OCI-LY1 (cell line): ENCODE measurements at regions not wholly inside any gene's neighbourhood (a gene's known extent, or its start where the extent isn't known, plus 50 kb on each side); places are given as distances from the start of the nearest gene placed in this dataset.

Experiments
- H2AFZ ChIP-seq: fragments of 200-600 bp; sonication (generic), shearing (Covaris generic); 2 replicates; pipeline ENCODE4 v1.6.0; 2014; ENCODE audit warnings: antibody characterized with exemption, mild to moderate bottlenecking, low read length
- H3F3A ChIP-seq: fragments of 200-600 bp; sonication (generic), shearing (Covaris generic); 2 replicates; pipeline ENCODE4 v1.6.0; 2014; ENCODE audit warnings: mild to moderate bottlenecking, antibody characterized with exemption, low read length, moderate library complexity; ENCODE audit not compliant: insufficient read depth
- H3K27ac ChIP-seq: fragments of 200-600 bp; sonication (generic); 2 replicates; pipeline ENCODE4 v1.5.1; 2014; ENCODE audit warnings: low read length, mixed run types, mild to moderate bottlenecking, low read depth; ENCODE audit not compliant: poor library complexity, severe bottlenecking
- H3K27me3 ChIP-seq: fragments of 200-600 bp; sonication (generic); 2 replicates; pipeline ENCODE4 v1.6.0; 2014; ENCODE audit warnings: antibody characterized with exemption, mild to moderate bottlenecking, low read length, moderate library complexity; ENCODE audit not compliant: insufficient read depth
- H3K36me3 ChIP-seq: fragments of 200-600 bp; sonication (generic); 2 replicates; pipeline ENCODE4 v1.6.1; 2014; ENCODE audit warnings: mild to moderate bottlenecking, antibody characterized with exemption, low read length, moderate library complexity, mixed read lengths; ENCODE audit not compliant: insufficient read depth
- H3K4me1 ChIP-seq: fragments of 200-600 bp; sonication (generic); 2 replicates; pipeline ENCODE4 v1.5.1; 2014; ENCODE audit warnings: mild to moderate bottlenecking, low read length, moderate library complexity; ENCODE audit not compliant: insufficient read depth, severe bottlenecking
- H3K4me2 ChIP-seq: fragments of 200-600 bp; sonication (generic), shearing (Covaris generic); 2 replicates; pipeline ENCODE4 v1.6.1; 2014; ENCODE audit warnings: low read length
- H3K4me3 ChIP-seq: fragments of 200-600 bp; sonication (generic); 2 replicates; pipeline ENCODE4 v1.5.1; 2014; ENCODE audit warnings: low read length, low read depth, mild to moderate bottlenecking, mixed read lengths; ENCODE audit not compliant: poor library complexity, severe bottlenecking
- H3K79me2 ChIP-seq: fragments of 200-600 bp; shearing (Covaris generic); 2 replicates; pipeline ENCODE4 v1.6.1; 2016; ENCODE audit warnings: mixed run types, low read length, mixed read lengths; ENCODE audit not compliant: insufficient read depth
- H3K9ac ChIP-seq: fragments of 200-600 bp; sonication (generic), shearing (Covaris generic); 2 replicates; pipeline ENCODE4 v1.6.1; 2014; ENCODE audit warnings: mild to moderate bottlenecking, low read length, mixed read lengths
- H3K9me2 ChIP-seq: fragments of 200-600 bp; sonication (generic), shearing (Covaris generic); 2 replicates; pipeline ENCODE4 v1.6.1; 2014; ENCODE audit warnings: low read depth, mild to moderate bottlenecking, low read length, mixed read lengths
- H3K9me3 ChIP-seq: fragments of 200-600 bp; shearing (Covaris generic); 2 replicates; pipeline ENCODE4 v1.6.1; 2014; ENCODE audit warnings: low read length, mixed read lengths
- H4K20me1 ChIP-seq: fragments of 200-600 bp; sonication (generic), shearing (Covaris generic); 2 replicates; pipeline ENCODE4 v1.6.0; 2016; ENCODE audit warnings: mild to moderate bottlenecking, low read length; ENCODE audit not compliant: insufficient read depth
- CTCF ChIP-seq: fragments of 200-600 bp; sonication (generic), shearing (Covaris generic); IDR thresholded peaks from 2 replicates; pipeline ENCODE4 v1.5.1; 2017; ENCODE audit warnings: mild to moderate bottlenecking, antibody characterized with exemption, low read length, moderate library complexity, mixed read lengths
- EZH2 ChIP-seq: fragments of 200-600 bp; sonication (generic), shearing (Covaris generic); IDR thresholded peaks from 2 replicates; pipeline ENCODE4 v1.8.0; 2017; ENCODE audit warnings: borderline replicate concordance, mixed run types, mild to moderate bottlenecking, antibody characterized with exemption, low read length, moderate library complexity, mixed read lengths

- Histone ChIP-seq H3K79me2 (no peaks in the 10 kb centered on the region), H3K4me1 (no peaks in the 10 kb centered on the region), H3K27ac (no peak overlapping the region), H4K20me1 (no peaks in the 10 kb centered on the region), H2AFZ (no peak overlapping the region), H3K4me2 (no peak overlapping the region), H3K4me3 (no peak overlapping the region), H3K36me3 (no peaks in the 10 kb centered on the region), H3K27me3 (no peaks in the 10 kb centered on the region), H3K9ac (no peak overlapping the region), H3K9me3 (no peaks in the 10 kb centered on the region), H3K9me2 (no peaks in the 10 kb centered on the region), H3F3A (no peaks in the 10 kb centered on the region)
- TF ChIP-seq EZH2 (no peak), CTCF (no peak)
These were observed 687.6 kb upstream of the MEF2C start for GRCh38 chr5:89570557-89570956.

- Histone ChIP-seq H3K4me2 (no peak overlapping the region), H3K9me3 (no peaks in the 10 kb centered on the region)
- TF ChIP-seq EZH2: no peak
- TF ChIP-seq CTCF: no peak
These were observed 683.4 kb upstream of the MEF2C start for GRCh38 chr5:89566340-89566739.

DNA sequence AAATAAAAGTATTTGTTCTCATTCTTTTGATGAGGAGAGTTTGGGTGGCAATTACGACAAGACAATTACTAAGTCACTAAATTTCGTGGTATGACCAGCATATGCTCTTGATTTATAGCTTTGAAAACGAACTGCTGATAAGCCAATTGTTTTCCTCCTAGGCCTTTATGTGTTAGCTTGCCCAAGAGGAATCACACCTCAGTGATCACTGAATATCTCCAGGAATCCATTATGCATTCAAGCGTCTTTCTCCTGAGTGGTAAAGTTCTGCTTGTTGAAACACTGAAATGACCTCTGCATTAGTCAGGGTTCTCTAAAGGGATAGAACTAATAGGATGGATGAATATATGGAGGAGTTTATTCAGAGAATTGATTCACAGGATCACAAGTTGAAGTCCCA lies 677.7 kb upstream of the MEF2C start:
- no peak overlapping the region for H3K9ac ChIP-seq
- TF ChIP-seq EZH2 (no peak), CTCF (no peak)
- no peaks in the 10 kb centered on the region for H3K27me3 ChIP-seq
- no peak overlapping the region for H3K4me2 ChIP-seq
- no peaks in the 10 kb centered on the region for H4K20me1 ChIP-seq
- no peaks in the 10 kb centered on the region for H3K79me2 ChIP-seq
- H2AFZ ChIP-seq: no peak overlapping the region
- no peak overlapping the region for H3K27ac ChIP-seq
- H3K4me3 ChIP-seq: no peak overlapping the region
- no peaks in the 10 kb centered on the region for H3K9me2 ChIP-seq
- H3K9me3 ChIP-seq: no peaks in the 10 kb centered on the region
- H3F3A ChIP-seq: 0 out of 2 replicates have a peak, but pooled peaks cover 2% of the 10 kb centered on the region
- H3K36me3 ChIP-seq: no peaks in the 10 kb centered on the region
- no peaks in the 10 kb centered on the region for H3K4me1 ChIP-seq

More at GRCh38 chr5:89566340-89566739, 683.4 kb upstream of the MEF2C start:
- Histone ChIP-seq H4K20me1 (no peaks in the 10 kb centered on the region), H3K4me1 (no peaks in the 10 kb centered on the region), H3K36me3 (no peaks in the 10 kb centered on the region), H3K27me3 (no peaks in the 10 kb centered on the region), H3K79me2 (no peaks in the 10 kb centered on the region), H3K9me2 (no peaks in the 10 kb centered on the region), H3F3A (0 out of 2 replicates have a peak, but pooled peaks cover 2% of the 10 kb centered on the region), H3K9ac (no peak overlapping the region), H2AFZ (no peak overlapping the region), H3K27ac (no peak overlapping the region), H3K4me3 (no peak overlapping the region)
